PC-3 (cell line): ENCODE measurements at regions not wholly inside any gene's neighbourhood (a gene's known extent, or its start where the extent isn't known, plus 50 kb on each side); places are given as distances from the start of the nearest gene placed in this dataset.

Source experiments
- EZH2 ChIP-seq: fragments of 300-600 bp; sonication (generic); IDR thresholded peaks from one replicate; pipeline ENCODE4 v1.6.1; 2017; ENCODE audit warnings: antibody characterized with exemption, mild to moderate bottlenecking, low read length; ENCODE audit not compliant: unreplicated experiment
- TF ChIP-seq, protein P1 (sequence below): fragments of 300-600 bp; sonication (generic); conservative IDR thresholded peaks from 2 replicates; pipeline ENCODE4 v1.5.1; 2017; ENCODE audit warnings: antibody characterized with exemption, low read depth, mild to moderate bottlenecking, low read length

DNA sequence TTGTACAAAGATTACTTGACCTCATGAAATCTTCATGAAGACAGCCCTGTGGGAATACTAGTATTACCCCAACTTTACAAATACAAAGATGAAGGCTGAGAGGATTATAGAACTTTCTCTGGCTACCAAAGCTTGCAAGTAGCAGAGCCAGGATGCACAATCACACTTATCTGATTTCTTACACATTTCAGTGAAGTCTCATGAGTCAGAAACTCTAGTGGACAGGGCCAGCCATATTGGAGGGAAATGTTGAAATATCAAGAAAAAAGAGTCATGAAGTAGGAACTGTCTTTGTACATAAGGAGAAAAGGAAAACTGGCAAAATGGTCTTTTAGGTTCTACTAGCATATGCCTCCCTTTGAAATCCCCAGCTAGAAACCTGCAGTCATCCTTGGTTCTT lies 369.6 kb upstream of the WWC1 start:
- TF ChIP-seq, protein P1, sequence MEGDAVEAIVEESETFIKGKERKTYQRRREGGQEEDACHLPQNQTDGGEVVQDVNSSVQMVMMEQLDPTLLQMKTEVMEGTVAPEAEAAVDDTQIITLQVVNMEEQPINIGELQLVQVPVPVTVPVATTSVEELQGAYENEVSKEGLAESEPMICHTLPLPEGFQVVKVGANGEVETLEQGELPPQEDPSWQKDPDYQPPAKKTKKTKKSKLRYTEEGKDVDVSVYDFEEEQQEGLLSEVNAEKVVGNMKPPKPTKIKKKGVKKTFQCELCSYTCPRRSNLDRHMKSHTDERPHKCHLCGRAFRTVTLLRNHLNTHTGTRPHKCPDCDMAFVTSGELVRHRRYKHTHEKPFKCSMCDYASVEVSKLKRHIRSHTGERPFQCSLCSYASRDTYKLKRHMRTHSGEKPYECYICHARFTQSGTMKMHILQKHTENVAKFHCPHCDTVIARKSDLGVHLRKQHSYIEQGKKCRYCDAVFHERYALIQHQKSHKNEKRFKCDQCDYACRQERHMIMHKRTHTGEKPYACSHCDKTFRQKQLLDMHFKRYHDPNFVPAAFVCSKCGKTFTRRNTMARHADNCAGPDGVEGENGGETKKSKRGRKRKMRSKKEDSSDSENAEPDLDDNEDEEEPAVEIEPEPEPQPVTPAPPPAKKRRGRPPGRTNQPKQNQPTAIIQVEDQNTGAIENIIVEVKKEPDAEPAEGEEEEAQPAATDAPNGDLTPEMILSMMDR: no peak
- TF ChIP-seq EZH2: no peak
